Duodenal mucosa (tissue), 2 donors: ENCODE measurements at regions not wholly inside any gene's neighbourhood (a gene's known extent, or its start where the extent isn't known, plus 50 kb on each side); places are given as distances from the start of the nearest gene placed in this dataset.
"Not testable (repeated sequence)": the region's sequence is repeated elsewhere in the genome, so short reads cannot be mapped to it uniquely, and the experiment has no call there.

Experiments
- H3K27ac ChIP-seq: one replicate; pipeline ENCODE4 v1.7.0; 2013; ENCODE audit warnings: low read depth, low read length
- H3K27me3 ChIP-seq, 2 donors: one replicate each; pipeline ENCODE4 v1.7.0; 2013; ENCODE audit warnings: low read length in 2 of 2, control low read depth in 1 of 2; ENCODE audit not compliant: insufficient read depth in 2 of 2, control insufficient read depth in 1 of 2
- H3K36me3 ChIP-seq, 2 donors: one replicate each; pipeline ENCODE4 v1.7.0; 2013; ENCODE audit warnings: low read length in 2 of 2, control low read depth in 1 of 2; ENCODE audit not compliant: insufficient read depth in 2 of 2, control insufficient read depth in 1 of 2
- H3K4me1 ChIP-seq, 2 donors: one replicate each; pipeline ENCODE4 v1.7.0; 2013; ENCODE audit warnings: low read length in 2 of 2, control low read depth in 1 of 2; ENCODE audit not compliant: insufficient read depth in 2 of 2, control insufficient read depth in 1 of 2
- H3K4me3 ChIP-seq, 2 donors: one replicate each; pipeline ENCODE4 v1.7.0; 2013; ENCODE audit warnings: low read length in 2 of 2, low read depth in 1 of 2
- H3K9ac ChIP-seq, 2 donors: one replicate each; pipeline ENCODE4 v1.7.0; 2013; ENCODE audit warnings: low read length in 2 of 2, low read depth in 1 of 2
- H3K9me3 ChIP-seq, 2 donors: one replicate each; pipeline ENCODE4 v1.7.0; 2013; ENCODE audit warnings: low read length in 2 of 2, control low read depth in 1 of 2; ENCODE audit not compliant: control insufficient read depth in 1 of 2

DNA sequence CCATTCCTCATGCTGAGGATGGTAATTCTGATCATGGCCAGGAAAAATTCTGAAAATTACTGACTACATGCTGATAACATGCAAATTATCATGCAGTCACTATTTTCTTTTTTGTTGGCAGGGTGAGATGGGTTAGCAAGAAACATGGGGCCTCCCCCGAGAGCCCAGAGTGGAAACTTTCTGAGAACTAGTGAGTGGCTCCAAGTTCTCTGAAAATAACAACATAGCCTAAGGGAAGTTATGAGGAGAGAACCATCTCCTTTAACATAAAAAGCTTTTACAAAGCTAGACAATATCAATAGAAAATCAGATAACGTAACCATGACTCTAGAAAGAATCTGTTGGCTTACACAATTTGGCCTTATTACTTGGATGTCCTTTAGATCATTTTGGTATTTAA lies 254.2 kb downstream of the PLOD2 start:
- no peaks in the 10 kb centered on the region for H3K9me3 ChIP-seq
- H3K4me3 ChIP-seq = no peak overlapping the region
- no peaks in the 10 kb centered on the region for H3K4me1 ChIP-seq
- no peaks in the 10 kb centered on the region for H3K36me3 ChIP-seq
- H3K27ac ChIP-seq = no peak overlapping the region
- no peak overlapping the region for H3K9ac ChIP-seq
- H3K27me3 ChIP-seq = no peaks in the 10 kb centered on the region

DNA sequence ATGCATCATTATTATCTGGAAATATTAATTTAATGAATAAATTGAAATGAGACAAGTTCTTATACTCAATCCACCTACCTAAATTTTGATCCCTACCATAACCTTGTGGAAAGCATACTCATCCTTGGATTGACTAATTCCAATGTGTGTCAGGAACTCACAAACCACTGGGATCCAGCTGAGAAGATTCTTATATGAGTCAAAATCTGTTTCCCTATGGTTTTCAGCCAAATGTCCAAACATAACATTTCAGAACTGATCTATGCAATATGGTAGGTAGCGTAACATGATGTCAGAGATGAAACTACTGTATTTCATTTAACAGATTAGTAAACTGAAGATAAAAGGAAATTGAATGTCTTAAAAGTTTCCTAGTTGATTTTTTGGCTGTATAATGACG lies 250.0 kb downstream of the PLOD2 start:
- H3K36me3 ChIP-seq = no peaks in the 10 kb centered on the region
- H3K9me3 ChIP-seq = no peaks in the 10 kb centered on the region
- no peaks in the 10 kb centered on the region for H3K27me3 ChIP-seq
- no peak overlapping the region for H3K27ac ChIP-seq
- H3K4me1 ChIP-seq = no peaks in the 10 kb centered on the region
- no peak overlapping the region for H3K9ac ChIP-seq
- no peak overlapping the region for H3K4me3 ChIP-seq

DNA sequence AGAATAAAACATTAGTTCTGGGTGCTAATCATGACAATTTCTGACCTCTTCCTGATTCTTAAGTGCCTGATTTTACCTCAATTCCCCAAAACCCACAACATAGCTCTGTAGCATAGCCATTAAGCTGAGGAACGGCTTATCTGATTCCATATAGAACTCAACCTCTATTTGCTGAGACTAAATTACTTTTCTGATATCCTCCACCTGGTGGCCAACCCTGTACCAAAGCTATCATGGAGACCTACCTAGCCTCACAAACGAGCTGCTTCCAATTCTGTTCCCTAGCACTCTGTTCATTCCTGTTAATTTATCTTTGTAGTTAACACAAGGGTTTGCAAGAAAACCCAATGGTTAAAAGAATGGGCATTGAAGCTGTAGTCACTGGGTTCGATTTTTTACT lies 245.2 kb downstream of the PLOD2 start:
- Histone ChIP-seq H3K9ac (no peak overlapping the region), H3K27ac (no peak overlapping the region), H3K4me3 (no peak overlapping the region), H3K36me3 (no peaks in the 10 kb centered on the region), H3K27me3 (no peaks in the 10 kb centered on the region), H3K4me1 (no peaks in the 10 kb centered on the region), H3K9me3 (no peaks in the 10 kb centered on the region)

DNA sequence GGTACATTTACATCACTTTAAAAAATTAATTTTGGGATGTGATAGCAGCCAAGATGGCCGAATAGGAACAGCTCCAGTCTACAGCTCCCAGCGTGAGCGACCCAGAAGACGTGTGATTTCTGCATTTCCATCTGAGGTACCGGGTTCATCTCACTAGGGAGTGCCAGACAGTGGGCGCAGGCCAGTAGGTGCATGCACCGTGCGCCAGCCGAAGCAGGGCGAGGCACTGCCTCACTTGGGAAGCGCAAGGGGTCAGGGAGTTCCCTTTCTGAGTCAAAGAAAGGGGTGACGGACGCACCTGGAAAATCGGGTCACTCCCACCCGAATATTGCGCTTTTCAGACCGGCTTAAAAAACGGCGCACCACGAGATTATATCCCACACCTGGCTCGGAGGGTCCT lies 233.2 kb downstream of the PLOD2 start:
- not testable (repeated sequence) for H3K9me3 ChIP-seq, H3K4me3 ChIP-seq, H3K27me3 ChIP-seq

DNA sequence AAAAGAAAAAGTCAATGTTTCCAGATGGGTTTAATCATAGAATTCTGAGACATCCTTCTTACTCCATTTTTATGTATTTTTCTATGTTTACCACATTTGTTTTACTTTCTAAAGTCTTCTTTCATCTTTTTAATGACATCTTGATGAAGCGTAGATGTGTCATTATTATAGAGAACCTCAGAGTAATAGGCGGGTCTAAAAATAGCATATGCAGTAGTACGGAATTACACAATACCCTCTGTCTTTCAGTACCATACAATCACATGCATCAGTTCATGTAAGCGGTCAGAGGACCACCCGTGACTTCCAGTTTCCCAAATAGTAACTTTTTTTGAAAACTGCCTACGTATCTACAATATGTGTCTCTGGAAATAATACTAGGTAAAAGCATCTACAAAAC lies 224.0 kb downstream of the PLOD2 start:
- H3K9ac ChIP-seq = no peak overlapping the region
- no peaks in the 10 kb centered on the region for H3K36me3 ChIP-seq
- H3K27me3 ChIP-seq = no peaks in the 10 kb centered on the region
- no peak overlapping the region for H3K4me3 ChIP-seq
- no peaks in the 10 kb centered on the region for H3K4me1 ChIP-seq
- H3K27ac ChIP-seq = no peak overlapping the region
- H3K9me3 ChIP-seq = no peaks in the 10 kb centered on the region

More for the DNA sequence above, 233.2 kb downstream of the PLOD2 start:
- not testable (repeated sequence) for H3K36me3 ChIP-seq, H3K27ac ChIP-seq, H3K9ac ChIP-seq, H3K4me1 ChIP-seq

DNA sequence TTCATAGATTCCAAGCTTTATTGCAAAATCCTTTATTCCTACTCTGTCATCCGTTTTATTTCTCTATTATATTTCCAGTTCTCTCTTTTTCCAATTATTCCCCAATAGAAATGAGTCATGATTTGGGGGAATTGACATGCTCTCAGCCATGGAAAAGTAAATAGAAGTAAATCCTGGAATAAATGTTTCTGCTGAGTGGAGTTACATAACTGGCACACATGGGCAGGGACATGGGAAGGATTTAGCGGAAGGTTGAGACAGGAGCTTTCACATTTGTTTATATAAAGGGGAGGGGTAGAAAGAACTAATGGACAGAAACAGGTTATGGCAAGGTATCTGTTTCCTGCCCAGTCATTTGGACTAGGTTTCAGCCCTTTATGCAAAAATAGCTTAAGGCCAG lies 221.6 kb downstream of the PLOD2 start:
- H3K27me3 ChIP-seq = no peaks in the 10 kb centered on the region
- no peak overlapping the region for H3K9ac ChIP-seq
- no peak overlapping the region for H3K4me3 ChIP-seq
- H3K27ac ChIP-seq = no peak overlapping the region
- H3K36me3 ChIP-seq = no peaks in the 10 kb centered on the region
- H3K9me3 ChIP-seq = no peaks in the 10 kb centered on the region
- no peaks in the 10 kb centered on the region for H3K4me1 ChIP-seq

DNA sequence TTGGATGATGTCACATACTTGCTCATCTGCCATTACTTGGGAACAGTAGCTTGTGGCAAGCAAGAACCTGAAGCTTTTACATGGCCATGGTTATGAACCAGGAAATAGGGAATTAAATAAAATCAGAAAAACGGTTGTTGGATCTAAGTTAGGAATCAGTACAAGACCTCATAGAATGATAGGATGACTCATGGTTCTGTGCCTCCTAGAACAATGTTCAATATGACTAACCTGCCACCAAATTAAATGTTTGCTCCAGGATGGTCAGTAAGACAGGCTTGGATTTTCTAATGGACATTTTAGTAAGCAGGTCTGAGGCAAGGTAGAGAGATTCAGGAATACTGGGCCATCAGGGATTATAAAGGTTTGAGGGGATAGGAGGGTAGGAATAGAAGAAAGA lies 218.9 kb downstream of the PLOD2 start:
- H3K27ac ChIP-seq = no peak overlapping the region
- no peaks in the 10 kb centered on the region for H3K36me3 ChIP-seq
- no peak overlapping the region for H3K9ac ChIP-seq
- no peak overlapping the region for H3K4me3 ChIP-seq
- no peaks in the 10 kb centered on the region for H3K27me3 ChIP-seq
- H3K4me1 ChIP-seq = no peaks in the 10 kb centered on the region
- H3K9me3 ChIP-seq = no peaks in the 10 kb centered on the region

DNA sequence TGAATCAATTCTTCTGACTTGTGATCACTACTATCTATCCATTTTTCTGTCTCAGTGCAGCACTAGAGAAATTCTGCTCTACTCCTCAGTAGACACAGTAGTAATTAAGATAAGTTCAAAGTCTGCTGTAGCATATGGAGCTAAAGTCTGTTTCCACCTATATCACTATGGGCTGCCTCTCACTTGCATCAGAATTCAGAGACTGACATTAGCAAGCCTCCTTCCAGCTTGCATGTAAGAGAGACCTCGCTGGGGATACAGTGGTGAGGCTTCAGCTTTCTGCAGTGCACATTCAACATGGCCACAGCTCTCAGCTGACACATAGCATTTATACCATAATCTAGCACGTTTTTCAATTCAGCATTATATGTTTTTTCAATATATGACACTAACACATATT lies 217.0 kb downstream of the PLOD2 start:
- Histone ChIP-seq H3K36me3 (no peaks in the 10 kb centered on the region), H3K9ac (no peak overlapping the region), H3K27me3 (no peaks in the 10 kb centered on the region), H3K4me1 (no peaks in the 10 kb centered on the region), H3K27ac (no peak overlapping the region), H3K4me3 (no peak overlapping the region), H3K9me3 (no peaks in the 10 kb centered on the region)

DNA sequence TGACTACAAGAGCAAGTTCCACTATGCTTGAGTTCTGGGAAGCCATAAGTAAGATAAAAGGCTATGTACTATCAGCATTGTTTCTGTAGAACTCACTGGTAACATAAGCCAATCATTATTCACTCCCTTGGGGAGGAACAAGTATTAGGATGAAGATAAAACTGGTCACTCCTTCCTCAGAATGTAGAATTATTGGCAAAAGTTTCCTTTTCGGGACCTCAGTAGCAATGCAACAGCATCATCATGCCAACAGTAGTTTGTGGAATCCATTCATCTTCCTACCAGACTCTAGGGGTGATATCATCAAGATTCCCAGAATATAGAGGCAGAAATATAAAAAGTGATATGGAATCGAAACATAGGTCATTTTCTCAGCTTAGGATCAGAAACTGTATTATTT lies 209.5 kb downstream of the PLOD2 start:
- no peak overlapping the region for H3K9ac ChIP-seq
- no peaks in the 10 kb centered on the region for H3K4me1 ChIP-seq
- no peaks in the 10 kb centered on the region for H3K9me3 ChIP-seq
- no peak overlapping the region for H3K27ac ChIP-seq
- H3K27me3 ChIP-seq = no peaks in the 10 kb centered on the region
- no peak overlapping the region for H3K4me3 ChIP-seq
- H3K36me3 ChIP-seq = no peaks in the 10 kb centered on the region

DNA sequence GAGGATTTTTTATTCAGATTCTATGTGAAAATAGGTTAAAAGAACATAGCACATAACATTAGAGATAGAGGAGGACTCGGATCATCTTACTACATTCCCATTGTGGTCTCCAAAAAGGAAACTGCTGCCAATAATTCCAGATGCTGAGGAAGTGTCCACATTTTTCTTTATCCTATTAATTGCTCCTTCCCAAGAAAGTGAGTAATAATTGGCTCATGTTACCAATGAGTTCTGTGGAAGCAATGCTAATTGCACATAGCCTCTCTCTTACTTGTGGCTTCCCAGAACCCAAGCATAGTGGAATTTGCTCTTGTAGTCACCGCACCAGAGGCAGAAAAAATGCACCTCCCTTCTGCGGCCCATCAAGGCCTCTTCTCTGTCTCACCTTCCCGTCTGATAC lies 208.4 kb downstream of the PLOD2 start:
- Histone ChIP-seq H3K27ac (no peak overlapping the region), H3K27me3 (no peaks in the 10 kb centered on the region), H3K36me3 (no peaks in the 10 kb centered on the region), H3K9me3 (no peaks in the 10 kb centered on the region), H3K4me3 (no peak overlapping the region), H3K9ac (no peak overlapping the region), H3K4me1 (no peaks in the 10 kb centered on the region)

DNA sequence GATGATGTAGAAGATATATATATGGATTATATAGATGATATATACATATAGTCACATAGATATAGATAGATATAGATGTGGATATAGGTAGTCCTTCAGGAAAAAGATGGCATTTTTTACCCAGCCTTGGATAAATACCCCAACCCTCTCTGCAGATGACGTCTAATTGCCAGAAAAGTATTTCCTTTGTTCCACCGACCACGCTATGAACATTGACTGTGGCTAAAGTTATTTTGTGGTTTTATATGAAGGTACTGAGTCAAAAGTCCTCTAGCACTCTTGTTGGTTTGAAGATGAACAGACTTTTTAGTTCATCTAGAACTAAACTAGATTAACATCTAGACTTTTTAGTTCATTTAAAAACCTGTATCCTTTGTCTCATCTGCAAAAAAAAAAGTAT lies 207.7 kb downstream of the PLOD2 start:
- Histone ChIP-seq H3K36me3 (no peaks in the 10 kb centered on the region), H3K4me1 (no peaks in the 10 kb centered on the region), H3K27me3 (no peaks in the 10 kb centered on the region), H3K27ac (no peak overlapping the region), H3K9ac (no peak overlapping the region), H3K9me3 (no peaks in the 10 kb centered on the region), H3K4me3 (no peak overlapping the region)
